GM12891 (cell line): ENCODE measurements at regions not wholly inside any gene's neighbourhood (a gene's known extent, or its start where the extent isn't known, plus 50 kb on each side); places are given as distances from the start of the nearest gene placed in this dataset.

Experiments
- POLR2AphosphoS5 ChIP-seq: IDR thresholded peaks from 2 replicates; pipeline ENCODE4 v1.6.1; 2011; ENCODE audit warnings: low read depth, low read length, control low read depth
- TAF1 ChIP-seq: IDR thresholded peaks from 2 replicates; pipeline ENCODE4 v1.6.1; 2011; ENCODE audit warnings: low read depth, low read length, control low read depth

- TF ChIP-seq TAF1 (no peak), POLR2AphosphoS5 (no peak)
Measured at GRCh38 chr3:115275896-115276295, 128.8 kb upstream of the ZBTB20 start.
